OCI-LY3 (cell line): ENCODE measurements at regions not wholly inside any gene's neighbourhood (a gene's known extent, or its start where the extent isn't known, plus 50 kb on each side); places are given as distances from the start of the nearest gene placed in this dataset.

Source experiments
- H2AFZ ChIP-seq: fragments of 200-600, 300-600 bp; shearing (Covaris generic); 2 replicates; pipeline ENCODE4 v1.6.0; 2014; ENCODE audit warnings: antibody characterized with exemption, low read depth, low read length
- H3K27ac ChIP-seq: fragments of 200-600, 300-600 bp; sonication (generic); 2 replicates; pipeline ENCODE4 v1.5.1; 2014; ENCODE audit warnings: mild to moderate bottlenecking, low read length, moderate library complexity, mixed read lengths
- H3K27me3 ChIP-seq: fragments of 200-600, 300-600 bp; sonication (generic); 2 replicates; pipeline ENCODE4 v1.6.1; 2014; ENCODE audit warnings: low read depth, low read length, mixed read lengths
- H3K36me3 ChIP-seq: fragments of 200-600, 300-600 bp; sonication (generic); replicated peaks from 2 replicates; pipeline ENCODE3; 2014; ENCODE audit warnings: low read depth, low read length, mixed read lengths
- H3K4me1 ChIP-seq: fragments of 300-600, 200-600 bp; sonication (generic); 2 replicates; pipeline ENCODE4 v1.6.1; 2014; ENCODE audit warnings: low read length, mixed read lengths
- H3K4me2 ChIP-seq: fragments of 200-600, 300-600 bp; sonication (generic); 2 replicates; pipeline ENCODE4 v1.6.1; 2014; ENCODE audit warnings: low read length, mixed read lengths
- H3K4me3 ChIP-seq: fragments of 300-600, 200-600 bp; sonication (generic); 2 replicates; pipeline ENCODE4 v1.5.1; 2014; ENCODE audit warnings: antibody characterized with exemption, mild to moderate bottlenecking, low read length, moderate library complexity
- H3K79me2 ChIP-seq: fragments of 300-600, 200-600 bp; shearing (Covaris generic); 2 replicates; pipeline ENCODE4 v1.6.1; 2014; ENCODE audit warnings: mild to moderate bottlenecking, low read length, mixed read lengths
- H3K9ac ChIP-seq: fragments of 300-600, 200-600 bp; shearing (Covaris generic); 2 replicates; pipeline ENCODE4 v1.6.0; 2014; ENCODE audit warnings: mild to moderate bottlenecking, low read length, moderate library complexity
- H3K9me3 ChIP-seq: fragments of 200-600, 300-600 bp; shearing (Covaris generic); 2 replicates; pipeline ENCODE4 v1.6.1; 2014; ENCODE audit warnings: low read length, mixed read lengths; ENCODE audit not compliant: insufficient read depth
- H4K20me1 ChIP-seq: fragments of 200-600, 300-600 bp; sonication (generic); 2 replicates; pipeline ENCODE4 v1.6.1; 2016; ENCODE audit warnings: low read length, mixed read lengths; ENCODE audit not compliant: insufficient read depth
- EZH2phosphoT487 ChIP-seq: fragments of 200-600 bp; shearing (Covaris generic); IDR thresholded peaks from 2 replicates; pipeline ENCODE4 v1.6.1; 2018; ENCODE audit warnings: antibody characterized with exemption, mixed run types, low read depth
- TF ChIP-seq, protein P1 (sequence below): fragments of 200-600, 300-600 bp; sonication (generic); IDR thresholded peaks from 2 replicates; pipeline ENCODE4 v1.5.1; 2014; ENCODE audit warnings: antibody characterized with exemption, low read length, low read depth

DNA sequence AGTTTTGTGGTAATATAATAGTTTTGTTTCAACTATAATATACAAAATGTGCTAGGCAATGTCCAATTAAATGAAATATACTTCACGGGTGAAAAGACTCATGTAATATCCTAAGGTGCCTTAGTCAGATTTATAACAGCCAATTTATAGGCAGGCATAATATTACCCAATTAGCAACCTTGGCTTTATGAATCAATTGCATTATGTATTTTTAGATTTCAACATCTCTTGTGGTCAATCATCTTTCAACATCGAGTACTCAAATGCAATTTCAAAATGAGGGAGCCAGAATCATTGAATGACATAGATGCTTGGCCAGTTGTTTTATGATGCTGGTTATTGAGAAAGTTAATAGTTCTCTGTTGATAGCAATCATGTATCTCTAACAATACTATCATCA is 110.3 kb upstream of the SP8 start:
- TF ChIP-seq, protein P1, sequence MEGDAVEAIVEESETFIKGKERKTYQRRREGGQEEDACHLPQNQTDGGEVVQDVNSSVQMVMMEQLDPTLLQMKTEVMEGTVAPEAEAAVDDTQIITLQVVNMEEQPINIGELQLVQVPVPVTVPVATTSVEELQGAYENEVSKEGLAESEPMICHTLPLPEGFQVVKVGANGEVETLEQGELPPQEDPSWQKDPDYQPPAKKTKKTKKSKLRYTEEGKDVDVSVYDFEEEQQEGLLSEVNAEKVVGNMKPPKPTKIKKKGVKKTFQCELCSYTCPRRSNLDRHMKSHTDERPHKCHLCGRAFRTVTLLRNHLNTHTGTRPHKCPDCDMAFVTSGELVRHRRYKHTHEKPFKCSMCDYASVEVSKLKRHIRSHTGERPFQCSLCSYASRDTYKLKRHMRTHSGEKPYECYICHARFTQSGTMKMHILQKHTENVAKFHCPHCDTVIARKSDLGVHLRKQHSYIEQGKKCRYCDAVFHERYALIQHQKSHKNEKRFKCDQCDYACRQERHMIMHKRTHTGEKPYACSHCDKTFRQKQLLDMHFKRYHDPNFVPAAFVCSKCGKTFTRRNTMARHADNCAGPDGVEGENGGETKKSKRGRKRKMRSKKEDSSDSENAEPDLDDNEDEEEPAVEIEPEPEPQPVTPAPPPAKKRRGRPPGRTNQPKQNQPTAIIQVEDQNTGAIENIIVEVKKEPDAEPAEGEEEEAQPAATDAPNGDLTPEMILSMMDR, result no peak
- Histone ChIP-seq H3K4me1 (peaks cover 20% of the 10 kb centered on the region), H2AFZ (no peak overlapping the region), H3K27me3 (no peaks in the 10 kb centered on the region), H3K4me2 (no peak overlapping the region), H3K9ac (no peak overlapping the region), H3K9me3 (no peaks in the 10 kb centered on the region), H3K79me2 (no peaks in the 10 kb centered on the region), H4K20me1 (no peaks in the 10 kb centered on the region), H3K4me3 (no peak overlapping the region), H3K36me3 (no peaks in the 10 kb centered on the region), H3K27ac (no peak overlapping the region)

- Histone ChIP-seq H3K27ac (no peak overlapping the region), H3K4me3 (no peak overlapping the region), H3K4me2 (no peak overlapping the region), H3K79me2 (no peaks in the 10 kb centered on the region), H3K9me3 (no peaks in the 10 kb centered on the region), H3K27me3 (no peaks in the 10 kb centered on the region), H2AFZ (no peak overlapping the region), H4K20me1 (no peaks in the 10 kb centered on the region), H3K9ac (no peak overlapping the region), H3K36me3 (no peaks in the 10 kb centered on the region), H3K4me1 (no peaks in the 10 kb centered on the region)
- TF ChIP-seq, protein P1, result no peak
- TF ChIP-seq EZH2phosphoT487, result no peak
Measured at GRCh38 chr7:20906801-20907453, 120.2 kb upstream of the SP8 start.

GRCh38 chr7:20911081-20911480 is 124.4 kb upstream of the SP8 start:
- Histone ChIP-seq H4K20me1 (no peaks in the 10 kb centered on the region), H3K4me3 (no peak overlapping the region), H3K36me3 (no peaks in the 10 kb centered on the region), H3K4me1 (no peaks in the 10 kb centered on the region), H3K9ac (no peak overlapping the region), H3K27me3 (no peaks in the 10 kb centered on the region), H3K79me2 (no peaks in the 10 kb centered on the region), H3K4me2 (no peak overlapping the region), H3K9me3 (no peaks in the 10 kb centered on the region), H3K27ac (no peak overlapping the region), H2AFZ (no peak overlapping the region)
- TF ChIP-seq, protein P1, result no peak
- TF ChIP-seq EZH2phosphoT487, result no peak

DNA sequence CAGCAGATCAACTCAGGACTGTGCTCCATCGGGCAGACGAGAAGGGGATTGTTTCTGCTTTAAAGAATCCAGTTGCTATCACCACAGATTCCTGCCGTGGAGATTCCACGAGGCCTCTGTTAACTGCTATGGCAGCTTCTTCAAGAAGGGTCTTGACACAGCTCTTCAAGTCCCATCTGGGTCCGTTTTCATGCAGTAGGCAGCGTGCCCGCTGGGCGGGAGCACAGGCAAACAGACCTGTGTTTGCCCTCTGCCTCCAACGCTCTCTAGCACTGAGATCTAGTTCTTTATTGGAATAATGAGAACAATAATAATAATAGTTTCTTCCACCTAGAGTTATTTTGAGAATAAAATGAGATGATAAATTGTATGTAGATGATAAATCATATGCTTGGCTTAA is 127.2 kb upstream of the SP8 start:
- TF ChIP-seq, protein P1, result no peak
- TF ChIP-seq EZH2phosphoT487, result no peak
- H3K9ac ChIP-seq, result no peak overlapping the region
- H3K27me3 ChIP-seq, result no peaks in the 10 kb centered on the region
- H3K36me3 ChIP-seq, result no peaks in the 10 kb centered on the region
- no peaks in the 10 kb centered on the region for H3K9me3 ChIP-seq
- H3K4me3 ChIP-seq, result no peak overlapping the region
- no peak overlapping the region for H2AFZ ChIP-seq
- no peaks in the 10 kb centered on the region for H3K79me2 ChIP-seq
- H4K20me1 ChIP-seq, result no peaks in the 10 kb centered on the region
- peaks cover 23% of the 10 kb centered on the region for H3K4me1 ChIP-seq
- H3K27ac ChIP-seq, result no peak overlapping the region
- no peak overlapping the region for H3K4me2 ChIP-seq
